ENCODE measurements at regions not wholly inside any gene's neighbourhood (a gene's known extent, or its start where the extent isn't known, plus 50 kb on each side); places are given as distances from the start of the nearest gene placed in this dataset.

DNA sequence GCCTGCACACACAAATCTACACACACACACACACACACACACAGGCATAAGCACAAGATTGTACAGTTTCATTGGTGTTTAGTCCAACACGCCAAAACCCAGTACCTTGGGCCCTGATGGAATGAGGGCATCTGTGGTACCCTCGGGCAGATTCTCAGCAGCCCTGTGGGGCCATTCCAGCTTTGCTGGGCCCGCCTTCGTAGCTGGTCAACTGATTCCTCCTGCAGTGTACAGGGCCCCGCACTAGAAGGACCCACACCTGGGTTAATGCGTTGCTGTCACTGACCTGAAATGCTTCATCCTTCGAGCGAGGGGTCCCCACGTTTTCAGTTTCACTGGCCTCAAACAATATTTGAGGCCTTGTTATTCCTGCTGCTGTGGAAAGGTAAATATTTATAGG is 731.2 kb downstream of the BRD1 start:
- DNase-seq (ENCODE audit: low read depth): no peak

DNA sequence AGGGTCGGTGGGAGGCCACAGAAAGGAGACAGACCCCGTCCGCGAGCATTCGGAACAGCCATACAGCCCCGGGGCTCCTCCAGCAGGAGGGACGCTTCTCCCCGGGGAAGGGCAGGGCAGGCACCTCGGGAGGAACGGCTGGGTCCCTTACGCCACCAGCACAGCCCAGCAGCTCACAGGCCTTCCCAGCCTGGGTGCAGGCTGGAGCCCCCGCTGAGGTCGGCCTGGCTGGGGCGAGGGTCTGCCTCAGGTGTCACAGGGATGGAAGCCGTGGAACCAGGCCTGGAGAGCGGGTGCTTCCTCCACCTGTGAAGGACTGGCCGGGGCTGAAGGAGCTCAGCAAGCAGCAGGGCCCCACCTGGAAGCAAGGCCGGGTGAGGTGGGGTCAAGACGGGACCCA is 732.3 kb downstream of the BRD1 start:
- no peak for DNase-seq (ENCODE audit: low read depth)
- no peak for FAIRE-seq

More for the DNA sequence above, 731.2 kb downstream of the BRD1 start:
- H3K4me3 ChIP-seq (ENCODE audit: low read depth, low read length): no peak overlapping the region
- no peaks in the 10 kb centered on the region for H3K36me3 ChIP-seq (ENCODE audit: control insufficient read depth, insufficient read depth, low read length)
- FAIRE-seq: no peak
- no peaks in the 10 kb centered on the region for H3K27me3 ChIP-seq (ENCODE audit: control insufficient read depth, insufficient read depth, low read length)
- TF ChIP-seq, protein P1, sequence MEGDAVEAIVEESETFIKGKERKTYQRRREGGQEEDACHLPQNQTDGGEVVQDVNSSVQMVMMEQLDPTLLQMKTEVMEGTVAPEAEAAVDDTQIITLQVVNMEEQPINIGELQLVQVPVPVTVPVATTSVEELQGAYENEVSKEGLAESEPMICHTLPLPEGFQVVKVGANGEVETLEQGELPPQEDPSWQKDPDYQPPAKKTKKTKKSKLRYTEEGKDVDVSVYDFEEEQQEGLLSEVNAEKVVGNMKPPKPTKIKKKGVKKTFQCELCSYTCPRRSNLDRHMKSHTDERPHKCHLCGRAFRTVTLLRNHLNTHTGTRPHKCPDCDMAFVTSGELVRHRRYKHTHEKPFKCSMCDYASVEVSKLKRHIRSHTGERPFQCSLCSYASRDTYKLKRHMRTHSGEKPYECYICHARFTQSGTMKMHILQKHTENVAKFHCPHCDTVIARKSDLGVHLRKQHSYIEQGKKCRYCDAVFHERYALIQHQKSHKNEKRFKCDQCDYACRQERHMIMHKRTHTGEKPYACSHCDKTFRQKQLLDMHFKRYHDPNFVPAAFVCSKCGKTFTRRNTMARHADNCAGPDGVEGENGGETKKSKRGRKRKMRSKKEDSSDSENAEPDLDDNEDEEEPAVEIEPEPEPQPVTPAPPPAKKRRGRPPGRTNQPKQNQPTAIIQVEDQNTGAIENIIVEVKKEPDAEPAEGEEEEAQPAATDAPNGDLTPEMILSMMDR (IDR thresholded peaks at IDR 0.05; ENCODE audit: insufficient read depth, low read length, severe bottlenecking): no peak

DNA sequence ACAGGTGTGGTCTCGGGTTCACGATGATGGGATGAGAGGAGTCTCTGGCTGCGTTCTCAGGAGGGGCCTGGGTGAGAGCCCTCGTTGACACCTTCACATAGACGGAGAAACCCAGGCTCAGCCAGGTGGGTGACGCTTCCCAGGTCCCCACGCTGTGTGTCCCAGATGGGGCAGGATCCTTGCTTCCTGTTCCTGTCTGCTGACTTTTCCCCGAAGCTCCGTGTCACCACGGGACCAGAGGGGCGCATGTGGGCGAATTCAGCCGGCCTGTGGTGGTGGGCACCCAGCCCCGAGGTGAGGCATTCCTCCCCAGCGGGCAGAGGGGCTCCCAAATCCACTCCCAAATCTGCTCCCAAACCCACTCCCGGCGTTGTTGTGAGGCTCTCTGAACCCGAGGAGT is 732.8 kb downstream of the BRD1 start:
- no peak for FAIRE-seq
- no peak overlapping the region for H3K4me3 ChIP-seq (ENCODE audit: low read depth, low read length)

More for the DNA sequence above, 732.3 kb downstream of the BRD1 start:
- TF ChIP-seq, protein P1 (IDR thresholded peaks at IDR 0.05; ENCODE audit: insufficient read depth, low read length, severe bottlenecking): no peak
- H3K27me3 ChIP-seq (ENCODE audit: control insufficient read depth, insufficient read depth, low read length): no peaks in the 10 kb centered on the region
- H3K4me3 ChIP-seq (ENCODE audit: low read depth, low read length): no peak overlapping the region
- H3K36me3 ChIP-seq (ENCODE audit: control insufficient read depth, insufficient read depth, low read length): no peaks in the 10 kb centered on the region

DNA sequence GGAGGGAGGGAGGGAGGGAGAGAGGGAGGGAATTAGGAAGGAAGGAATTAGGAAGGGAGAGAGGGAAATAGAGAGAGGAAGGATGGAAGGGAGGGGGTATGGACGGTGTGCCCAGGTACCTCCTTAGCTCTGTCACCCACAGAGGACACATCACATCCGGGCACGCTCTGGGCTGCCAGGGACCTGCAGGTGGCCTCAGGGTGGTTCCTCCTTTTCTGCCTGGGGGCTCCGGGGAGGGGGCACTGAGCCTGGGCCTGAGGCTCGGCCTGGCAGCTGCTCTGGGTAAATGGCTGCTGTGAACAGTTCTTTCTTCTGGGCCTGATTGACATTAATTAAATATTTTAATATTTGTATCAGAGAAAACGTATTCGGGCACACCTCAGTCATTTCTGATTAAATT is 733.5 kb downstream of the BRD1 start:
- TF ChIP-seq, protein P1 (IDR thresholded peaks at IDR 0.05; ENCODE audit: insufficient read depth, low read length, severe bottlenecking): no peak
- DNase-seq (ENCODE audit: low read depth): no peak
- no peak for FAIRE-seq
- Histone ChIP-seq H3K36me3 (ENCODE audit: control insufficient read depth, insufficient read depth, low read length) (no peaks in the 10 kb centered on the region), H3K4me3 (ENCODE audit: low read depth, low read length) (no peak overlapping the region), H3K27me3 (ENCODE audit: control insufficient read depth, insufficient read depth, low read length) (no peaks in the 10 kb centered on the region)

More for the DNA sequence above, 732.8 kb downstream of the BRD1 start:
- TF ChIP-seq, protein P1 (IDR thresholded peaks at IDR 0.05; ENCODE audit: insufficient read depth, low read length, severe bottlenecking): no peak
- H3K36me3 ChIP-seq (ENCODE audit: control insufficient read depth, insufficient read depth, low read length): no peaks in the 10 kb centered on the region
- no peak for DNase-seq (ENCODE audit: low read depth)
- no peaks in the 10 kb centered on the region for H3K27me3 ChIP-seq (ENCODE audit: control insufficient read depth, insufficient read depth, low read length)

DNA sequence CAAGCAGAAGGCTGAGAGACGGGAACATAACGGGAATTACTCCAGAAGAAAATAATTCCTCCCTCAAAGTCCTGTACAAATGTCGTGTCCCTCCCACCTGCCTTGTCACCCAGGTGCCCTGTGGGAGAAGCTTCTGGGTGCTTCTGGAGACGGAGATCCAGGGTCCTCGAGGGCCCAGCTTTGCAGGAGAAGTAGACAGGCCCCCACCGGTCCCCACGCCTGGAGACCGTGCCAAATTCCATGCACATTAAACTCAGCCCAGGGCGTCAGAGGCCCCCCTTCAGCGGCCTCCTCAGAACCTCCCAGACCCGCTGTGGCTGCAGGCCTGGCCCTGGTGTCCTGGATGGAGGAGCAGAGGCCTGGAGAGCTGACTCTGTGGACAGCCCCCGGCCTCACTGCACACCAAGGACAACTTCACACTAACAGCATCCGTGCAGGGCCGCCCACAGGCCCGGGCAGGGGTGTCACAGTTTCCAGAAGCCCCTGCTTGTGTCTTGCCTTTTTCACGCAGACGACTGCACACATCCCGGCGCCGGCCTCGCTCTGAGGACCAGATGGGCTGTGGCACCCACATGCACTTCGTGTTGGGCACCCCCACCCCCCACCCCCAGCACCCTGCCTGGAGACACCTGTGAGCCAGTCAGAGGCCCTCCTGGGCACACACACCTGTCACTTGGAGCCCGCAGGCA is 734.3 kb downstream of the BRD1 start:
- DNase-seq (ENCODE audit: low read depth) (no peak), FAIRE-seq (no peak)
- Histone ChIP-seq H3K4me3 (ENCODE audit: low read depth, low read length) (no peak overlapping the region), H3K36me3 (ENCODE audit: control insufficient read depth, insufficient read depth, low read length) (no peaks in the 10 kb centered on the region), H3K27me3 (ENCODE audit: control insufficient read depth, insufficient read depth, low read length) (no peaks in the 10 kb centered on the region)
- TF ChIP-seq, protein P1 (IDR thresholded peaks at IDR 0.05; ENCODE audit: insufficient read depth, low read length, severe bottlenecking): no peak

DNA sequence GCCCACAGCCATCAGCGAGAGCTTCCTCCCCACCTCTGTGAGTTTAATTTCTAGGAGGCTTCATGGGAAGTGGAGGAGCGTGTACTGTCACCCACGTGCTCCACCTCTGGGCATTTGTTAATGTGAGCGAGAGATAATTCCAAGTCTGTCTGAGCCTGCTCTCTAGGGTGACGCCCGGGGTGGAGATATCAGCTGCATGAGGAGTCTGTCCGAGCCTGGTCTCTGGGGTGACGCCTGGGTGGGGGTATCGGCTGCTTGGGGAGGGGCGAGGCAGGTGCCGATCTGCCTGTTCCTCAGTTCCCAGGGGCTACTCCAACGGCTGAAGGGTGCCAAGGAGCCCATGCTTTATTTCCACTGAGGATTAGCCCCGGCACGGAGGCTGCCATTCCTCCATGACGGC is 735.0 kb downstream of the BRD1 start:
- no peak overlapping the region for H3K4me3 ChIP-seq (ENCODE audit: low read depth, low read length)
- no peaks in the 10 kb centered on the region for H3K36me3 ChIP-seq (ENCODE audit: control insufficient read depth, insufficient read depth, low read length)
- H3K27me3 ChIP-seq (ENCODE audit: control insufficient read depth, insufficient read depth, low read length): no peaks in the 10 kb centered on the region
- TF ChIP-seq, protein P1 (IDR thresholded peaks at IDR 0.05; ENCODE audit: insufficient read depth, low read length, severe bottlenecking): no peak
- no peak for FAIRE-seq
- DNase-seq (ENCODE audit: low read depth): no peak

Data from bronchial epithelial cell (primary cell).